Inflammatory macrophage treated with lipopolysaccharide for 4 hours (primary cell): ENCODE measurements at regions not wholly inside any gene's neighbourhood (a gene's known extent, or its start where the extent isn't known, plus 50 kb on each side); places are given as distances from the start of the nearest gene placed in this dataset.
"Not testable (repeated sequence)": the region's sequence is repeated elsewhere in the genome, so short reads cannot be mapped to it uniquely, and the experiment has no call there.

Source experiments
- DNase-seq: peaks from one replicate; pipeline ENCODE4 v3.0.0-alpha.2; 2020

GRCh38 chr1:4227986-4228385 lies 327.9 kb upstream of the C1orf174 start:
- no peak for DNase-seq

DNA sequence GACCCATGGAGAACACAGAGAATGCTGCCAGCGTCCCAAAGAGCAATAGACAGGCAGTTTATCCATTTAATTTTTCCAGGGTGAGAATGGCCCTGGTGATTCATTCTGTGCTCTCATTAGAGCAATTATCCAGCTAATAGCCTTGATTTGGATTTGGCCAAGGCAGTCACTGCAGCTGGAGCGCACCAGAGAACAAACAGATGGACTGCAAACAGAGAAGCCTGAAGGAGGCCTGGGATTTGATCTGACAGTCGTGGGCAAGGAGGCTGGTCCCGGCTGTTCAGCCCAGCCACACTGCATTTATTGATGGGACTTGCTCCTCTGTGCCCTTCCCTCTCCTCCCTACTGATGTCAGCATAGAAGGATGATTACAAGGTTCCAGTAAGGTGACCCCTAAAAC lies 353.9 kb upstream of the C1orf174 start:
- DNase-seq = no peak

DNA sequence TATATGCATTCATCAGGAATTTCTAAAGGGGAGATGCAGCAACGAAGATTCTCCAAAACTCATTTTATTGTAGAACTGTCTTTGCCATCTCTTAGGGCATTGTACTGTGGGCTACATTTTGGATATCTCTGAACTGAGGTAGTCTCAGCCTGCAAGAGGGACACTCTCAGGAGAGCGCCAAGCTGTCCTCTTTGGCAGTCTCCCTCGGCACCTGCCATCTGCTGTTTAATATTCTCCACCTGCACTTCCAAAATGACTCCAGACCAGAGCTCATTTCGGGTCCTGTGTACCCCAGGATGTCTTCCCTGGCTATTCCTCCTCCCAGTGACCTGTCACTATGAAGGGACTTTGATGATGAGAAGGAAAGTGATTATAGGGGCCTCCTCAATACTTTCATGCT lies 356.3 kb upstream of the C1orf174 start:
- DNase-seq = no peak

DNA sequence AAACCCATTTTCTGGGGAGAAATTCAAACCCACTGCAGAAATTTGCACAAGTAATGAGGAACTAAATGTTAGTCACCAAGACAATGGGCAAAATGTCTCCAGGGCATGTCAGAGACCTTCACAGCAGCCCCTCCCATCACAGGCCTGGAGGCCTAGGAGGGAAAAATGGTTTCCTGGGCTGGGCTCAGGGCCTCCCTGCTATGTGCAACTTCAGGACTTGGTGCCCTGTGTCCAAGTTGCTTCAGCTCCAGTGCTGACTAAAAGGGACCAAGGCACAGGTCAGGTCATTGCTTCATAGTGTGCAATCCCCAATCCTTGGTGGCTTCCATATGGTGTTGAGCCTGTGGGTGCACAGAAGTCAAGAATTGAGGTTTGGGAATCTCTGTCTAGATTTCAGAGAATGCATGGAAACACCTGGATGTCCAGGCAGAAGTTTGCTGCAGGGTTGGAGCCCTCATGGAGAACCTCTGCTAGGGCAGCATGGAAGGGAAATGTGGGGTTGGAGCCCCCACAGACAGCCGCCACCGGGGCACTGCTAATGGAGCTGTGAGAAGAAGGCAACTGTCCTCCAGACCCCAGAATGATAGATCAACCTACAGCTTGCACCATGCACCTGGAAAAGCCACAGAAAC lies 358.2 kb upstream of the C1orf174 start:
- DNase-seq = not testable (repeated sequence)

DNA sequence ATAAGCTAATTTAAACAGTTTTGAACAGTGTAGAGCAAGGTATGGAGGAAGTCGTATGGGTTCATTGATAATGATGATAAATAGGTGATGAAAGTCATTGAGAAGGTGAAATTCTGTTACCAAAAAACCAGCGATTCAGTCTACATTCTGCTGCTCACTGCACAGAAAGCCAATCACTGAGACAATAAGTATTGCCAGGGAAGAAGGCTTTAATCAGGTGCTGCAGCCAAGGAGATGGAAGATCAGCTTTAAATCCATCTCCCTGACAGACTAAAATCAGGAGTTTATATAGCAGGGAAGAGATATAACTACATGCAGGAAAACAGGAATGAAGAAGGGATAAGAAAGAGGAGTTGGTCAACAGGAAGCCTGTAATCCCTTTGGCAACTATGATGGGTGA lies 361.3 kb upstream of the C1orf174 start:
- no peak for DNase-seq

DNA sequence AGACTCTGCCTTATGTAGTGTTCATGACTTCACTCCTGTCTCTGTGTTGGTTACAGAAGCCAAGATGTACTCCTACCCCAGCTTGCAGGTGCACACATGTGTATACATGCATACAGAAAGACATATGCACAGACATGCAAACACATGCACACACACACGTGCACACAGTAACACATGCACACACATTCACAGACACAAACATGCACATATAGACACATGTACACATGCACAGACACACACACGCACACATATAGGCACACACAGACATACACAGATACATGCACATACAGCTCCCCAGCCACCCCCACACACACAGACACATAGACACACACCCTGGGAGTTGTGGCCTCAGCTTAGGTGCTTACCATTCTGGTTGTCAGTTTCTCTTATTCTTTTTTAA lies 362.6 kb upstream of the C1orf174 start:
- DNase-seq = no peak

GRCh38 chr1:4263699-4264098 lies 363.6 kb upstream of the C1orf174 start:
- DNase-seq = no peak

DNA sequence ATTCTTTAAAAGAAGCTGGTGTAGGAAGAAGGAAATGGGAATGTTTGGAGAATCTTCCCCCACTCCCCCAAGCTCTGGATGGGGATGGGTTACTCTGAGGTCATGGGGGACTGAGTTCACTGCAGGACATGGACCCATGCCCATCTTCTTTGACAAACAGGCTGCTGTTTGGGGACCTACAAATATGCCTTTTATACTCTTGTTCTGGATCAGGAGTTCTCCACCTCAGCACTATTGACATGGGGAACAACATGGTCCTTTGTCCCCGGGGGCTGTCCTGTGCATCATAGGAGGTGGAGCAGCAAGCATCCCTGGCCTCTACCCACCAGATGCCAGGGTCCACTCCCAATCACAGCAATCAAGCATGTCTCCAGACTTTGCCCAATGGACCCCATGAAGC lies 365.8 kb upstream of the C1orf174 start:
- no peak for DNase-seq

GRCh38 chr1:4267381-4268261 lies 367.5 kb upstream of the C1orf174 start:
- DNase-seq = no peak

DNA sequence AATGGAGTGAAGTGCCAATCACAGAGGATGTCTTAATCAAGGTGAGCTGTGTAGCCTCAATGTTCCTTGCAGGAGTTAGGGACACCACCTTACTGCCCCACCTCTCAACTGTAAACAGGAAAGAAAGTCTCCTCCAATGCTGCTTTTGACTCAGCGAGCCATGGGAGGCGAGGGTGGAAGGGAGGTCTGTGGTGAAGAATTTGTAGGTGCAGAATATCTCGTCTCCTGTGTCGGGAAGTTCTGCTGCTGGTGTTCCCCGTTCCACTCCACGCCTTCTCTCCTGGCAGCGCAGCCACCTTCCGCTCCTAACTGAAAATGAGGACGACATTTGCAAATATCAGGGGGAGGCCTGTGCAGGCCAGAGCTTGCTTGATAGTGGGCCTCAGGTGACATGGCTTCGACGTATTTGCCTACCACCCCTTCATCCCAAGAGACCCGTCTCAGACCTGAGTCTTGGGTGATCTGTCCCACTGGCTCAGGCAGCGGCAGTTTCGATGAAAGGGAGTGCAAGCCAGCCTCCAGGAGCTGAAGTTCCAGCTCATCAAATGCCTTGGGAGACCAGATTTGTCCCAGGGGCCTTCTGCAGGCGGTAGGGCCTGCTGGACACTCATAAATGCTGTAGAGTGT lies 368.3 kb upstream of the C1orf174 start:
- DNase-seq = no peak

- no peak for DNase-seq
Observed at GRCh38 chr1:4268889-4269284, 368.8 kb upstream of the C1orf174 start.

- DNase-seq = no peak
Observed at GRCh38 chr1:4269330-4269729, 369.3 kb upstream of the C1orf174 start.

DNA sequence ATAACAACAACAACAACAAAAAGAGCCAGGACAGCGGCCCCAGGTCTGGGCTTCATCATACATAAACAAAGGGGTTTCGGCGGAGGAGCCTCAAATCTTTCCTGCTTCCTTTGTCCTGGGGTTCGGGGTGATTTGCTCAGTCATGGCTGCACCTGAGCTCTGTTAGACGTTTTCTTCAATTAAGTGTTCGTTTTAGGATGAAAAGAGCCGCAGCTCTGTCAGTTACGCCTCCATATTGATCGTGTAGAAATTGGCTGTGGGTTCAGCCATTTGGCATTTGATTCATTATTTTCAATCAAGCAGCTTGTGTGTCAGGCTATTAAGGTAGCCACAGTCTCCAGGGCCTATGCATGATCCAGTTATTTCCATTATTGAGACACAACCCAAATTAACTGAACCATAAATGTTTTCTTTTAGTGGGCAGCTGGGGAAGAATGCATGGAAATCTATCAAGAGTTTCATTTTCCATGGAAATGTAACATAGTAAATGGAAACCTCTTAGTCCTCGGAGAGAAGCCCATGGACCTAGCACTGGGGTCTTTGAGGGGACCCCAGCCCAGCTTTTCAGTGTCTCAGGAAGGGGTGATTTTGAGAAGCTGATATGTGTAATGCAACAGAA lies 370.0 kb upstream of the C1orf174 start:
- DNase-seq = no peak

GRCh38 chr1:4270651-4271337 lies 370.7 kb upstream of the C1orf174 start:
- no peak for DNase-seq

DNA sequence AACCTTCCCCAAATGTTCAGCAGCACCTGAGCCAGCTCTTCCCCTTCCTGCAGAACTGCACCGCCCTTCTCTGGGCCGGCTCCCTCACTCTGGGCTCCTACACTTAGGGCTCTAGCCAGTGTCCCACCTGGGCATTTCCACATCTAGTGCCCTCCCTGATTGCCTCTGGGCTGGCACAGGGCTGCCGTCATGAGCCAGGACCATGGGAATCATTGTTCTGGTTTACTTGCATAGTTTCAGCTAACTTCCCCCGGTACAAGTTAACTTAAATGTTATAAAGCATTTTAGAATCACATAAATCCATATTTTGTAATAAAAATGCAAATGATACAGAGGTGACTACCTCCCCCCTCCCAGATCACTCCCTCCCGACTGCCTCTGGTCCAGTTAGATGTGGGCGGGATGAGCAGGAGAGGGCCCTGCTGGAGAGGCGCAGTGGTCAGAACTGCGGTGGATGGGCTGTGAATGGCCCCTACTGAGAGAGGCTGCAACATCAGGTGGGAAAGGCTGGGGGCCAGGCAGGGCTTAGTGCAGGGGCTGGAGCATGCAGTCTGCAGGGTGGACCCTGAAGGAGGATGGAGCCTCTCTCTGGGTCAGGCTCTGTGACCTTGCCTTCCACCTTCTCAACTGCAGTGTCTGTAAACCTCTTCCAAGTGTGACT lies 371.4 kb upstream of the C1orf174 start:
- DNase-seq = no peak

- DNase-seq = no peak
Observed at GRCh38 chr1:4272568-4272967, 372.5 kb upstream of the C1orf174 start.

DNA sequence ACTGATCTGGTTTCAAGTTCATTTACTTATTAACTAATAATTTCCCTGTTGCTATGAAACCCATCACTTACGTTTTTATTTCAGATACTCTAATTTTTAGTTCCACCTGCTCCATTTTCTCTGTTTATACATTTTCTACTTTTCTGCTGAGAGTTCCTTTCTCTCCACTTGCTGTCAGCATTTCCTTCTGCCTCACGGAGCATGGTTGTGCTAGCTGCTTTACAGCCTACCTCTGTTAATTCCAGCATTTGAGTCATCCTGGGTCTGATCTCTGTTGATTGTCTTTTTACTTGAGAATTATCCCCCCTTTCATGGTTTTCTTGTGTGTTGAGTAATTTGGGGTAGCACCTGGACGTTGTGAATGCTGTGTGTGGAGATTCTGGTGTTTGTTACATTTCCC lies 373.2 kb upstream of the C1orf174 start:
- DNase-seq = no peak

DNA sequence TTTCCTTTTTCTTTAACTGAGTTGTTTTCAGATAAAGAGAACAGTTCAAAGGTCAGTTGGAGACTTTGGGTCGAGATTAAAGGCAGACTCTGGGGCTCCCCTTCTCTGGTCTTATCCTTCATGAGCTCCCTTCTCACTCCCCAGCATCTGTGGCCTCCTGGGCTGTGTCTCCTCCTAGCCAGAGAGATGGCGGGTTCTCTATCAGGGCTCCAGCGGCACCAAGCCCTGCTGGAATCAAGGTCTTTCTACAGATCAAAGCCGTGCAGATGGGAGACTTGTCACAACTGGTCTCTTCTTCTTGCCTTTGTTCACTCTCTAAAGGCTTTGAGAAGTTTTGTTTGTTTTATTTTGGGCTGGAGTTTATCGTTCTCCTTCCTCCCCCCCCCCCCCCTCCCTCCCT lies 373.7 kb upstream of the C1orf174 start:
- DNase-seq = no peak

DNA sequence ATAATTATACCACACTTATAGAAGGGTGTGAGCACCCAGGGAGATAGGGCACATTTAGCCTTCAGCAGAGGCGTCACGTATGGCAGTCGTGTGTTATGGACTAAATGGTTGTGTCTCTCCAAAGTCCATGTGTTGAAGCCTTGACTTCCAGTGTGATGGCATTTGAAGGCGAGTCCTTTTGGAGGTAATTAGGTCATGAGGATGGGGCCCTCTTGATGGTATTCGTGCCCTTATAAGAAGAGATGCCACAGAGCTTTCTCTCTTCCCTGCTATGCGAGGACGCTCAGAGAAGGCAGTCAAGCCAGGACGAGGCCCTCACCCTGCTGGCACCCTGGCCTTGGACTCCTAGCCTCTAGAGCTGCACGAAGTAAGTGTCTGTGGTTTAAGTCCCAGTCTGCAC lies 375.0 kb upstream of the C1orf174 start:
- no peak for DNase-seq

DNA sequence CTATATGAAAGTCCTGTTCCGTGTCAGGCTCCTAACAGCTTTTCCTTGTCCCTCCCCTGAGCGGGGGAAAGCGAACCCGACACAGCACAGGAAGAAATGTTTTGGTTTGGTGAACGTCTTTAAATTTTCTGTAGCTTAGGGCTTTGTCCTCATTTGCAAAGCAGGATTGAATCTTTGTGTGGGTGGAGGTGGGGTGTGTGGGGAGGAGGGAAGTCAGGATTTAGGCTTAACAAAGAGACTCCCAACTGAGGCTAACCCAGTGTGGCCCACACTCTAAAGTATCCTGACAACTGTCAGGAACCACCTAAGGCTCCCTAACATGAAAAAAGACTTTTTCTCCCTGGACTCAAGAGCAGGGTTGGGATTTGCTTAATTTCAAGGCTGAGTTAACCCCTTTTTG lies 376.2 kb upstream of the C1orf174 start:
- no peak for DNase-seq

- no peak for DNase-seq
Observed at GRCh38 chr1:4277598-4277997, 376.8 kb upstream of the AJAP1 start.

DNA sequence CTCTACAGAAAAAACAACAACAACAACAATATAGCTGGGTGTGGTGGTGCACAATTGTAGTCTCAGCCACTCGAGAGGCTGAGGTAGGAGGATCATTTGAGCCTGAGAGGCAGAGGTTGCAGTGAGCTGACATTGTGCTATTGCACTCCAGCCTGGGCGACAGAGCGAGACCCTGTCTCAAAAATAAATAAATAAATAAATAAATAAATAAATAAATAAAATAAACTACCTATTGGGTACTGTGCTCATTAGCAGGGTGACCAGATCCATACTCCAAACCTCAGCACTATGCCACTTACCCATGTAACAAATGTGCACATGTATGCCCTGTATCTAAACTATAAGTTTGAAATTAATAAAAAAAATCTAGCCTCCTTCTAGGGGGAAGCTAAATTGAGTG lies 369.4 kb upstream of the AJAP1 start:
- no peak for DNase-seq

DNA sequence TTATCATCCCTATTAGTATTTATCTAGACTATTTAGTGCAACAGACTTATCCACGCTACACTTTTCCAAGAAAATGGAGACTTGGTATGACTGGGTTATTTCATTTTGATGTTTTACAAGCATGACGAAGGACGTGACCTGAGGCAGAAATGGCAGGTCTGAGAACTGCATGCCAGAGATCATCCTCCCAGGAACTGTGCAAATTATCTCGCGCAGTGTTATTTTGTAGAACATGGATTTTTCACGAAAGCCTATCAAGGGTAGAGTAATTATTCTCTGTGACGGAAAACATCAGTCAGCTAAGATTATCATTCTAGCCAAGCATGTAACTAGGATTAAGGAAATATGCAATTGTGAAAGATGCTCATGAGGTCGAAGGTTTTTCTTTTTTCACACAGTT lies 361.5 kb upstream of the AJAP1 start:
- no peak for DNase-seq
